Activated CD8-positive, alpha-beta T cell treated with anti-CD3 and anti-CD28 coated beads, Interleukin-2, amount 10 ng/mL, durations not matched to agents 7 days and 5 days (primary cell): ENCODE measurements at regions not wholly inside any gene's neighbourhood (a gene's known extent, or its start where the extent isn't known, plus 50 kb on each side); places are given as distances from the start of the nearest gene placed in this dataset.

Experiments used
- ATAC-seq: fragments of 150-1000 bp; cut with Tn5 transposase; one replicate; pipeline ENCODE4 v1.10.0; 2021; ENCODE audit warnings: moderate library complexity
- CTCF ChIA-PET: fragments of 350-600 bp; sonication (Branson Sonifier 250); formaldehyde crosslinking; loops from one replicate; lab custom pipeline; 2021; ENCODE audit warnings: antibody characterized with exemption; lab: Charles Lee
- POLR2A ChIA-PET: fragments of 350-600 bp; sonication (Branson Sonifier 250); formaldehyde crosslinking; loops from one replicate; lab custom pipeline; 2021; ENCODE audit warnings: antibody characterized with exemption; lab: Charles Lee
- DNase-seq: peaks from one replicate; pipeline ENCODE4 v3.0.0-alpha.2; 2020
- H3K27ac Mint-ChIP-seq: one replicate; pipeline ENCODE4 v1.8.0; 2021; ENCODE audit warnings: mild to moderate bottlenecking, mixed read lengths
- H3K27me3 Mint-ChIP-seq: one replicate; pipeline ENCODE4 v1.8.0; 2021; ENCODE audit warnings: low read depth, mixed read lengths
- H3K36me3 Mint-ChIP-seq: one replicate; pipeline ENCODE4 v1.8.0; 2021; ENCODE audit warnings: low read depth, mixed read lengths
- H3K4me1 Mint-ChIP-seq: one replicate; pipeline ENCODE4 v1.8.0; 2021; ENCODE audit warnings: low read depth, mixed read lengths
- H3K4me3 Mint-ChIP-seq: one replicate; pipeline ENCODE4 v1.8.0; 2021; ENCODE audit warnings: mild to moderate bottlenecking, mixed read lengths
- H3K9me3 Mint-ChIP-seq: one replicate; pipeline ENCODE4 v1.8.0; 2022; ENCODE audit warnings: mixed read lengths; ENCODE audit not compliant: insufficient read depth

- Mint-ChIP-seq H3K4me3 (no peak overlapping the region), H3K27ac (no peak overlapping the region), H3K27me3 (no peaks in the 10 kb centered on the region), H3K4me1 (no peaks in the 10 kb centered on the region), H3K9me3 (no peaks in the 10 kb centered on the region), H3K36me3 (no peaks in the 10 kb centered on the region)
- DNase-seq (no peak), ATAC-seq (no peak)
- POLR2A ChIA-PET, result no interaction called here
- CTCF ChIA-PET, result no interaction called here
These were observed 618.0 kb downstream of the CDH26 start for GRCh38 chr20:60576236-60576635.

GRCh38 chr20:60579941-60580515 lies 621.8 kb downstream of the CDH26 start:
- Mint-ChIP-seq H3K4me3 (no peak overlapping the region), H3K27ac (no peak overlapping the region), H3K36me3 (no peaks in the 10 kb centered on the region), H3K9me3 (no peaks in the 10 kb centered on the region), H3K4me1 (no peaks in the 10 kb centered on the region), H3K27me3 (no peaks in the 10 kb centered on the region)
- ChIA-PET CTCF (no interaction called here), POLR2A (no interaction called here)
- ATAC-seq (no peak), DNase-seq (no peak)

GRCh38 chr20:60581606-60582115 lies 623.4 kb downstream of the CDH26 start:
- Mint-ChIP-seq H3K4me3 (no peak overlapping the region), H3K9me3 (no peaks in the 10 kb centered on the region), H3K4me1 (no peaks in the 10 kb centered on the region), H3K27ac (no peak overlapping the region), H3K36me3 (no peaks in the 10 kb centered on the region), H3K27me3 (no peaks in the 10 kb centered on the region)
- ATAC-seq, result no peak
- ChIA-PET POLR2A (no interaction called here), CTCF (no interaction called here)
- no peak for DNase-seq

GRCh38 chr20:60583741-60584140 lies 625.5 kb downstream of the CDH26 start:
- H3K36me3 Mint-ChIP-seq, result no peaks in the 10 kb centered on the region
- no peaks in the 10 kb centered on the region for H3K27me3 Mint-ChIP-seq
- no peak overlapping the region for H3K27ac Mint-ChIP-seq
- POLR2A ChIA-PET, result no interaction called here
- H3K9me3 Mint-ChIP-seq, result no peaks in the 10 kb centered on the region
- no peak for DNase-seq
- CTCF ChIA-PET, result no interaction called here
- no peaks in the 10 kb centered on the region for H3K4me1 Mint-ChIP-seq
- no peak overlapping the region for H3K4me3 Mint-ChIP-seq
- ATAC-seq, result no peak

GRCh38 chr20:60584221-60584620 lies 626.0 kb downstream of the CDH26 start:
- Mint-ChIP-seq H3K36me3 (no peaks in the 10 kb centered on the region), H3K4me3 (no peak overlapping the region), H3K4me1 (no peaks in the 10 kb centered on the region), H3K27ac (no peak overlapping the region), H3K27me3 (no peaks in the 10 kb centered on the region), H3K9me3 (no peaks in the 10 kb centered on the region)
- ChIA-PET CTCF (no interaction called here), POLR2A (no interaction called here)
- no peak for ATAC-seq
- DNase-seq, result no peak

GRCh38 chr20:60585651-60586050 lies 627.4 kb downstream of the CDH26 start:
- CTCF ChIA-PET, result no interaction called here
- Mint-ChIP-seq H3K27me3 (no peaks in the 10 kb centered on the region), H3K4me1 (no peaks in the 10 kb centered on the region), H3K4me3 (no peak overlapping the region), H3K9me3 (no peaks in the 10 kb centered on the region), H3K27ac (no peak overlapping the region), H3K36me3 (no peaks in the 10 kb centered on the region)
- POLR2A ChIA-PET, result no interaction called here
- ATAC-seq (no peak), DNase-seq (no peak)

- no peak overlapping the region for H3K4me3 Mint-ChIP-seq
- ChIA-PET CTCF (no interaction called here), POLR2A (no interaction called here)
- no peak overlapping the region for H3K27ac Mint-ChIP-seq
- no peaks in the 10 kb centered on the region for H3K36me3 Mint-ChIP-seq
- H3K9me3 Mint-ChIP-seq, result no peaks in the 10 kb centered on the region
- no peaks in the 10 kb centered on the region for H3K4me1 Mint-ChIP-seq
- no peaks in the 10 kb centered on the region for H3K27me3 Mint-ChIP-seq
- DNase-seq (no peak), ATAC-seq (no peak)
These were observed 628.2 kb downstream of the CDH26 start for GRCh38 chr20:60586269-60587050.

- ChIA-PET CTCF (interaction anchor here (1.2 kb wide), 1 partner anchor 13 kb away, joined by 3 read pairs; no protein-coding TSS in a partner anchor), POLR2A (no interaction called here)
- no peak for DNase-seq
- no peaks in the 10 kb centered on the region for H3K27me3 Mint-ChIP-seq
- no peaks in the 10 kb centered on the region for H3K4me1 Mint-ChIP-seq
- H3K4me3 Mint-ChIP-seq, result no peak overlapping the region
- no peak for ATAC-seq
- H3K27ac Mint-ChIP-seq, result no peak overlapping the region
- no peaks in the 10 kb centered on the region for H3K36me3 Mint-ChIP-seq
- no peaks in the 10 kb centered on the region for H3K9me3 Mint-ChIP-seq
These were observed 629.8 kb downstream of the CDH26 start for GRCh38 chr20:60587986-60588385.

GRCh38 chr20:60589623-60590022 lies 631.4 kb downstream of the CDH26 start:
- Mint-ChIP-seq H3K27me3 (no peaks in the 10 kb centered on the region), H3K27ac (no peak overlapping the region), H3K4me3 (no peak overlapping the region), H3K4me1 (no peaks in the 10 kb centered on the region), H3K36me3 (no peaks in the 10 kb centered on the region), H3K9me3 (no peaks in the 10 kb centered on the region)
- ChIA-PET CTCF (no interaction called here), POLR2A (no interaction called here)
- no peak for ATAC-seq
- no peak for DNase-seq

GRCh38 chr20:60591172-60591799 lies 633.1 kb downstream of the CDH26 start:
- ChIA-PET CTCF (no interaction called here), POLR2A (no interaction called here)
- DNase-seq (no peak), ATAC-seq (no peak)
- no peaks in the 10 kb centered on the region for H3K36me3 Mint-ChIP-seq
- no peaks in the 10 kb centered on the region for H3K4me1 Mint-ChIP-seq
- no peak overlapping the region for H3K4me3 Mint-ChIP-seq
- no peaks in the 10 kb centered on the region for H3K9me3 Mint-ChIP-seq
- no peaks in the 10 kb centered on the region for H3K27me3 Mint-ChIP-seq
- H3K27ac Mint-ChIP-seq, result no peak overlapping the region

- DNase-seq, result no peak
- CTCF ChIA-PET, result no interaction called here
- H3K36me3 Mint-ChIP-seq, result no peaks in the 10 kb centered on the region
These were observed 640.3 kb downstream of the CDH26 start for GRCh38 chr20:60598528-60598927.

GRCh38 chr20:60599381-60599780 lies 641.2 kb downstream of the CDH26 start:
- DNase-seq, result no peak
- no peaks in the 10 kb centered on the region for H3K4me1 Mint-ChIP-seq
- no peaks in the 10 kb centered on the region for H3K36me3 Mint-ChIP-seq

More at GRCh38 chr20:60598528-60598927, 640.3 kb downstream of the CDH26 start:
- Mint-ChIP-seq H3K9me3 (no peaks in the 10 kb centered on the region), H3K27me3 (no peaks in the 10 kb centered on the region), H3K27ac (no peak overlapping the region), H3K4me1 (no peaks in the 10 kb centered on the region), H3K4me3 (no peak overlapping the region)
- POLR2A ChIA-PET, result no interaction called here
- no peak for ATAC-seq

More at GRCh38 chr20:60599381-60599780, 641.2 kb downstream of the CDH26 start:
- Mint-ChIP-seq H3K27me3 (no peaks in the 10 kb centered on the region), H3K27ac (no peak overlapping the region), H3K4me3 (no peak overlapping the region), H3K9me3 (no peaks in the 10 kb centered on the region)
- ChIA-PET POLR2A (no interaction called here), CTCF (no interaction called here)
- ATAC-seq, result no peak
